ENCODE measurements at regions not wholly inside any gene's neighbourhood (a gene's known extent, or its start where the extent isn't known, plus 50 kb on each side); places are given as distances from the start of the nearest gene placed in this dataset.

- TF ChIP-seq ZNF132 (tag by site-specific recombination; IDR thresholded peaks at IDR 0.05; ENCODE audit: borderline replicate concordance) (no peak), ZSCAN18 (tag by site-specific recombination; IDR thresholded peaks at IDR 0.05) (no peak), GLI4 (tag by site-specific recombination; IDR thresholded peaks at IDR 0.05) (no peak), ZNF133 (tag by site-specific recombination; IDR thresholded peaks at IDR 0.05) (no peak), ZNF311 (tag by site-specific recombination; IDR thresholded peaks at IDR 0.05; ENCODE audit: borderline replicate concordance) (no peak), YY1 (tag by site-specific recombination; IDR thresholded peaks at IDR 0.05) (no peak), ZNF366 (tag by site-specific recombination; conservative IDR thresholded peaks at IDR 0.05) (no peak), ZBTB8A (tag by site-specific recombination; IDR thresholded peaks at IDR 0.05) (no peak), HOXD13 (CRISPR knock-in tag; IDR thresholded peaks at IDR 0.05; ENCODE audit: borderline replicate concordance) (no peak)
Observed at GRCh38 chr20:40494248-40494647, 194.8 kb downstream of the MAFB start.

All from HEK293 (cell line).